ENCODE measurements at regions not wholly inside any gene's neighbourhood (a gene's known extent, or its start where the extent isn't known, plus 50 kb on each side); places are given as distances from the start of the nearest gene placed in this dataset.
"Not testable (repeated sequence)": the region's sequence is repeated elsewhere in the genome, so short reads cannot be mapped to it uniquely, and the experiment has no call there.

GRCh38 chr10:125553091-125553490 lies 129.9 kb downstream of the TEX36 start:
- no peak for DNase-seq

- no peak for DNase-seq
Measured at GRCh38 chr10:125551247-125551646, 131.7 kb downstream of the TEX36 start.

GRCh38 chr10:125550362-125550761 lies 132.6 kb downstream of the TEX36 start:
- no peak for DNase-seq

- DNase-seq = no peak
Measured at GRCh38 chr10:125549653-125550052, 133.3 kb downstream of the TEX36 start.

- no peak for DNase-seq
Measured at GRCh38 chr10:125548878-125549277, 134.1 kb downstream of the TEX36 start.

GRCh38 chr10:125548356-125548755 lies 134.6 kb downstream of the TEX36 start:
- no peak for DNase-seq

GRCh38 chr10:125547010-125547650 lies 135.8 kb downstream of the TEX36 start:
- DNase-seq = no peak

- no peak for DNase-seq
Measured at GRCh38 chr10:125543796-125544195, 139.2 kb downstream of the TEX36 start.

GRCh38 chr10:125538947-125539731 lies 143.8 kb downstream of the TEX36 start:
- peak; percentile 15 for DNase-seq

- DNase-seq = no peak
Measured at GRCh38 chr10:125536236-125536635, 146.7 kb downstream of the TEX36 start.

- DNase-seq = no peak
Measured at GRCh38 chr10:125535559-125535958, 147.4 kb downstream of the TEX36 start.

- no peak for DNase-seq
Measured at GRCh38 chr10:125534515-125534914, 148.4 kb downstream of the TEX36 start.

GRCh38 chr10:125533866-125534265 lies 149.1 kb downstream of the TEX36 start:
- DNase-seq = no peak

- DNase-seq = no peak
Measured at GRCh38 chr10:125531465-125531864, 151.5 kb downstream of the TEX36 start.

GRCh38 chr10:125523347-125523746 lies 159.6 kb downstream of the TEX36 start:
- DNase-seq = no peak

GRCh38 chr10:125521721-125522680 lies 161.0 kb downstream of the TEX36 start:
- no peak for DNase-seq

GRCh38 chr10:125520968-125521367 lies 162.0 kb downstream of the TEX36 start:
- DNase-seq = no peak

GRCh38 chr10:125518397-125518796 lies 164.6 kb downstream of the TEX36 start:
- not testable (repeated sequence) for DNase-seq

GRCh38 chr10:125515571-125515970 lies 167.4 kb downstream of the TEX36 start:
- DNase-seq = no peak

- no peak for DNase-seq
Measured at GRCh38 chr10:125514206-125515162, 168.5 kb downstream of the TEX36 start.

GRCh38 chr10:125513429-125514182 lies 169.4 kb downstream of the TEX36 start:
- DNase-seq = no peak

Data from NCI-H2107 (cell line).